Thyroid gland (tissue), 4 donors: ENCODE measurements at regions not wholly inside any gene's neighbourhood (a gene's known extent, or its start where the extent isn't known, plus 50 kb on each side); places are given as distances from the start of the nearest gene placed in this dataset.

Experiments
- POLR2A ChIP-seq, 2 donors: fragments of 450-650 bp; IDR thresholded peaks; one replicate each; pipeline ENCODE4 v1.6.1; 2017; ENCODE audit warnings: antibody characterized with exemption in 2 of 2, mild to moderate bottlenecking in 2 of 2, moderate library complexity in 1 of 2
- TF ChIP-seq, protein P1 (sequence below), 6 experiments: fragments of 200-600 bp in 3 of 6; fragments of 450-650 bp in 3 of 6; sonication (generic) in 3 of 6; IDR thresholded peaks; one replicate each; pipeline ENCODE4 v1.5.1; 2016 to 2019; ENCODE audit warnings: antibody characterized with exemption in 6 of 6, mild to moderate bottlenecking in 2 of 6, inconsistent platforms in 1 of 6, moderate library complexity in 1 of 6

DNA sequence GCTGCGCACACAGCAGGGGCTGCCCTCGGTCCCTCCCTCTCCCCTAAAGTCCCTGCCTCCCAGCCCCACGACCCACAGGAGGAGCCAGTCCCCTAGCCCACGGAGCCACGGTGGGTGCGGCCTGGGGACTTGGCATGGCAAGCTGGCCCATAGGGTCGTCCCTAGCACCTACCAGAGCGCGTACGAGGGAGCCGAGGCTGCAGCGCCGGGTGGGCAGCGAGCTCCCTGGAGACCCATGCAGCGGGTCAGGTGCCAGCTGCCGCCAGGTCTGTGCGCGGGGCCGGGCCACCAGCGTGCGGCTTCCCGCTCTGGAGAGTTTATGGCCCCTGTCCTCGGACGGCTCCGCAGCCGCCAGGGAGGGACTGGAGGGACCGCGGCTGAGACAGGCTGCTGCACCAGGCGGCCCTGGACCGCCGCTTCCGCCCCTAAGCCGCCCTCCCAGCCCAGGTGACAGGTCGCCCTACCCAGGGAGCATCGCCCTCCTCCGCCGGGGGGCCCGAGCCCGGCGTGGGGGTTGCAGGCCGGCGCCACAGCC, 273.6 kb downstream of the CCDC74A start:
- TF ChIP-seq, protein P1, sequence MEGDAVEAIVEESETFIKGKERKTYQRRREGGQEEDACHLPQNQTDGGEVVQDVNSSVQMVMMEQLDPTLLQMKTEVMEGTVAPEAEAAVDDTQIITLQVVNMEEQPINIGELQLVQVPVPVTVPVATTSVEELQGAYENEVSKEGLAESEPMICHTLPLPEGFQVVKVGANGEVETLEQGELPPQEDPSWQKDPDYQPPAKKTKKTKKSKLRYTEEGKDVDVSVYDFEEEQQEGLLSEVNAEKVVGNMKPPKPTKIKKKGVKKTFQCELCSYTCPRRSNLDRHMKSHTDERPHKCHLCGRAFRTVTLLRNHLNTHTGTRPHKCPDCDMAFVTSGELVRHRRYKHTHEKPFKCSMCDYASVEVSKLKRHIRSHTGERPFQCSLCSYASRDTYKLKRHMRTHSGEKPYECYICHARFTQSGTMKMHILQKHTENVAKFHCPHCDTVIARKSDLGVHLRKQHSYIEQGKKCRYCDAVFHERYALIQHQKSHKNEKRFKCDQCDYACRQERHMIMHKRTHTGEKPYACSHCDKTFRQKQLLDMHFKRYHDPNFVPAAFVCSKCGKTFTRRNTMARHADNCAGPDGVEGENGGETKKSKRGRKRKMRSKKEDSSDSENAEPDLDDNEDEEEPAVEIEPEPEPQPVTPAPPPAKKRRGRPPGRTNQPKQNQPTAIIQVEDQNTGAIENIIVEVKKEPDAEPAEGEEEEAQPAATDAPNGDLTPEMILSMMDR (IDR thresholded peaks at IDR 0.05) = no peak
- no peak for TF ChIP-seq POLR2A (IDR thresholded peaks at IDR 0.05)
